T47D (cell line): ENCODE measurements at regions not wholly inside any gene's neighbourhood (a gene's known extent, or its start where the extent isn't known, plus 50 kb on each side); places are given as distances from the start of the nearest gene placed in this dataset.
"Not testable (repeated sequence)": the region's sequence is repeated elsewhere in the genome, so short reads cannot be mapped to it uniquely, and the experiment has no call there.

Experiments
- DNase-seq, 2 experiments: peaks; one replicate each; pipeline versions ENCODE4 v3.0.0 to v3.0.0-alpha.2; 2011 to 2012; ENCODE audit warnings: low read depth in 1 of 2, low spot score in 1 of 2
- JUND ChIP-seq: IDR thresholded peaks from 2 replicates; pipeline ENCODE4 v1.6.1; 2012; ENCODE audit warnings: low read depth
- in situ Hi-C: cut with HindIII; loops from 2 replicates; pipeline ENCODE4 v1.10.0; 2016; ENCODE audit warnings: low sequenced_read_pairs, low pct_unique_long_range_greater_than_20kb

DNA sequence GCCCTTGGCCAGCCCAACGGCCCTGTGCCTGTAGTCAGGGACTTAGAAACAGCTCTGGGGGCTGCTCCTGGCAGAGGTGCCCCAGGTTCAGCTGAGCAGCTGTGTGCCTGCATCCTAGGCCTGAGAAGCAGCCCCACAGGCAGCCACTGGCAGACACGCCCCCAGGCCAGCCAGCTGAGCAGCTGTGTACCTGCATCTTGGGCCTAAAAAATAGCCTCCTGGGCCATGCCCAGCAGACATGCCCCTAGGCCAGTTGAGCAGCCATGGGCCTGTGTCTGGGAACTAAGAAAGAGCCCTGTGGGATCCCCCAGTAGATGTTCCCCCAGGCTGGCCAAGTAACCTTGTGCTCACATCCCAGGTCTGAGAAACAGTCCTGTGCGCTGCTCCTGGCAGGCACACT lies 64.0 kb downstream of the TBR1 start:
- in situ Hi-C loops = no loop called here
- no peak for TF ChIP-seq JUND

DNA sequence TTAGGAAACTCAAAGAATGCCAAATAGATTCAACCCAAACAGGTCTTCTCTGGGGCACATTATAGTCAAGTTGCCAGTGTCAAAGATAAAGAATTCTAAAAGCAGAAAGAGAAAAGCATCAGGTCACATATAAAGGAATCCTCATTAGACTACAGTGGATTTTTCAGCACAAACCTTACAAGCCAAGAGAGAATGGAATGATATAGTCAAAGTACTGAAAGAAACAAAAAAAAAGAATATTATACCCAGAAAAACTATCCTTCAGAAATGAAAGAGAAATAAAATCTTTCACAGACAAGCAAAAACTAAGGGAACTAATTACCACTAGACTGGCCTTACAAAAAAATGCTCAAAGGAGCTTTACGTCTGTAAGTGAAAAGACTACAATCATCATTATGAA lies 65.5 kb downstream of the TBR1 start:
- no peak for TF ChIP-seq JUND
- in situ Hi-C loops = no loop called here
- DNase-seq = no peak

More for the DNA sequence above, 64.0 kb downstream of the TBR1 start:
- no peak for DNase-seq

DNA sequence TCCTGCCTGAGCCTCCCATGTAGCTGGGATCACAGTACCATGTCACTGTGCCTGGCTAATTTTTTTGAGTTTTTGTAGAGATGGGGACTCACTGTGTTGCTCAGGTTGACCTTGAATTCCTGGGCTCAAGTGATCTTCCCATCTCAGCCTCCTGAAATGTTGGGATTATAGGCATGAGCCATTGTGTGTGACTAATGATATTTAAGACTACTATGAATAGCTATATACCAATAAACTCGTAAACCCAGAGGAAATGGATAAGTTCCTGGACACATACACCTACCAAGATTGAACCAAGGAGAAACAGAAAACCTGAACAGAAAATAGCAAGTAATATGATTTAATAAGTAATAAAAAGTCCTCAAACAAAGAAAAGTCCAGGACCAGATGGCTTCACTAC lies 68.0 kb downstream of the TBR1 start:
- in situ Hi-C loops = no loop called here
- no peak for TF ChIP-seq JUND
- DNase-seq = no peak

DNA sequence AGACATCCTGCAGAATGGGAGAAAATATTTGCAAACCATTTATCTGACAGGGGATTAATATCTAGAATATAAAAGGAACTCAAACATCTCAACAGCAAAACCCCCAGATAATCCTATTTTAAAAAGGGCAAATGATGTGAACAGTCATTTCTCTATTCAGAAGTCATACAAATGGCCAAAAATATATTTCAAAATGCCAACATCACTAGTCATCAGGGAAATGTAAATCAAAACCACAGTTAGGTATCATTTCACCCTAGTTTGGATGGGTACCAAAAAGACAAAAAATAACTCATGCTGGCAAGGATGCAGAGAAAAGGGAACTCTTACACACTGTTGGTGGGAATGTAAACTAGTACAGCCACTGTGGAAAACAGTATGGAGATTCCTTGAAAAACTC lies 70.0 kb downstream of the TBR1 start:
- in situ Hi-C loops = no loop called here
- DNase-seq = no peak
- no peak for TF ChIP-seq JUND

DNA sequence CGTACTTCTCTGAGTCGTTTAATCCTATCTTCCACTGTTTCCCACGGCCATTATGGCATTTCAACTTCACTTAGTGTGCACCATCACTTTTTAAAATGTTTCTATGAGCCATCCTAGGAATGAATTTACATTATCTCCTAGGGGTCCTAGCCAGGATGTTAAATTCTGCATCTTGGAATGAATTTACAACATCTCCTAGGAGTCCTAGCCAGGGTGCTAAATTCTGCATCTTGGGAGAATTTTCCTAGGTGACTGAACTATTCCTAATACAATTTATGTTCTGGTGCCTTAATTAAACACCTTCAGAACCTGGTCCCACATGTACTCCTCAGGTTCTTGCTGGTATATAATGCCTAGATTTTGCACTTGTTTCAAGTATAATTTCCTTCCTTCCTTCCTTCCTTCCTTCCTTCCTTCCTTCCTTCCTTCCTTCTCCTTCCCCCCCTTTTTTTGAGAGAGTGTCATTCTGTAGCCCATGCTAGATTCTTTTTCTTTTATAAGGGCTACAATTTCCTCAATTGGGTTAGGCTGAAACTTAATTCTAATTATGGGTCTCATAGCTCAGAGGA lies 72.1 kb downstream of the TBR1 start:
- in situ Hi-C loops = no loop called here
- TF ChIP-seq JUND = no peak
- no peak for DNase-seq

DNA sequence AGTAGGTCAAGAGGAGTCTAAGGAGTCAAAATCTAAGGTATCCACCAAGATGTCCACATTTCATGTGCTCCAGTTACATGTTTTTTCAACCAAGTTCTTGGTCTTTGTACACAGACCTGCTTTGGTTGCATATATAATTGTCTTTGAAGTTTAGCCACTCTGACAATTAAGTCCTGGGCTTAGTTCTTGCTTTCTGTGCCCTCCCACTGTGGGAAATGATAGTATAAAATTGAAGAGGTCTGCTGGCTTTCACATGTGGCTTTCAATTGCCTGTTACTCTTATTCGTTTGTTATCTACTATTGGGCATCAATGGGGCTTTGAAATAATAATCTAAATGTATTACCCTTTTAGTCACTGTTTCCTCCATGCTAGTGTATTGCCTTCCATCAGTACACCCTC lies 72.8 kb downstream of the TBR1 start:
- in situ Hi-C loops = no loop called here
- DNase-seq = no peak
- TF ChIP-seq JUND = no peak

DNA sequence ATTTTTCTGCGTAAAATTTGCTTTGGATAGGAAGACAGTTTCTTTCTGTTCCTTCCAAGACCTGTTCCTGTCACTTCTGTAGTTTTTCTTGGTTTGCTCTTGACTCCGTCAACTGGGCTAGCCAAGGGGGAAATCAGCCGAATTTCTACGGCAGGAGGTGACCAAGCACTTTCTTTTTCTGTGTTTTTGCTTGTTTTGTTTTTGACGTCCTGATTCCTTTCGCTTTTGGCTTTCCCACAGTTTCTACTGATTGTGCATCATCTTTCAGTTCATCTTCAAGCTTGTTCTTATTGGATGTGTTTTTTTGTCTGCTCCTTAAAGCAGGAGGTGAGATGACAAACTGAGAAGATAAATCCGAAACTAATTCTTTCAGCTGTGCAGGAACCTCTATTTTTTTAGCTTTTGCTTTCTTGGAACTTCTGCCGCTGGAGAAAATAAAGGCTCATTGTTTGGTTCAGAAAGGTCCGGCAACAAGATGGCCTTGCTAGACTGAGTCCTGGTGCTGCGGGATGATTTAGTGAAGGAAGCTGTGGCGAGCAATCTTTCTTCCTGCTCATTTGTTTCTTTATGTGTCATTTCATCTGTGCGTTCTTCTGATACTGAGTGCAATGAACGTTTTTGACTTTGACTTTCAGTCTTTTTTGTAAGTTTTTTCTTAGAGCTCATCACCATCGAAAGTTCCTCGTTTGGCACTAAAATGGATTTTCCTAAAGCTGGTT lies 85.0 kb downstream of the TBR1 start:
- DNase-seq, in situ Hi-C loops: not testable (repeated sequence)

DNA sequence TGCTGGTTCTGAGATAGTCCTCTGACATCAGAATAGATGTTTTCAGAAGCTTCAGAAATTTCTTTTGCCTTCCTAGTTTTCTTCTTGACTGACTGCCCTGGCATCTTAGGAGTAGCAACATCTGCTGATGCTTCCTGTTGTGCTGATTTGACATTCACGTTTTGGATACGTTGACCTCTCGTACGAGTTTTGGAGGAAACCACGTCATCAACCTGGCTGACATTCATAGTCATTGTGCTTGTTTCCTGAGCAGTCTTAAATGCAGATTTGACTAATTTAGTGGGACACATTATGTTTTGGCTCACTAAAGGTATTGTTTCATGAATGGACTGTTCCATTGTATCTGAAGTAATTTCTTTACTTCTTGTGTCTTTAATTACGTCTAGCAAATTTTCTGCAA lies 86.2 kb downstream of the TBR1 start:
- in situ Hi-C loops, DNase-seq: not testable (repeated sequence)

DNA sequence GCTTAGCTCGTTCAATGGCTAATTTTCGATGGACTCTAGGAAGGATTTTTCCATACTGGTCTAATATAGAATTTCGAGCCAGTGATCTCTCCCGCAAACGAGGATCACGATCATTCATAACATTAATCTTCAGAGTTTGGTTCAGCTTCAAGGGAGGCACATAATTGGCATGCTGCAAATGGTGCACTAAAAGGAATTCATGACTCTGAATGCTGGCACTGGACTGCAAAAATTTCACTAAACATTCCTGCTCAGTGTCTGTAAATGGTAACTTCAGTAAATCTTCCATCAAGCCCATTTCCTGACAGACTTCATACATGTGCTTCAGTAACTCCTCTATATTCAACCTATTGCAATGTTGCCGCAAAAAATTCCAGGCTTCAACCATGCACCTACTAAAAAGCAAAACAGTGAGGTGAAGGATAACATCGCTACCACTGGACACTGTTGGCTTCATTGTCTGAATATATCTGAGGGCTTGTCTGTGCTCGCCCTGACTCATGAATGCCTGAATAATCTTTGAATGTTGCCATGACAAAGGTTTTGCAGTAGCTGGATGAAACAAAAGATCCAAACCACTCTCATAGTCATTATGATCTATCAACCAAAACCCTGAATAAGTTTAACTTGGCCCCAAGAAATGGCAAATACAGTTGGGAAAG lies 88.7 kb downstream of the TBR1 start:
- in situ Hi-C loops, DNase-seq: not testable (repeated sequence)

DNA sequence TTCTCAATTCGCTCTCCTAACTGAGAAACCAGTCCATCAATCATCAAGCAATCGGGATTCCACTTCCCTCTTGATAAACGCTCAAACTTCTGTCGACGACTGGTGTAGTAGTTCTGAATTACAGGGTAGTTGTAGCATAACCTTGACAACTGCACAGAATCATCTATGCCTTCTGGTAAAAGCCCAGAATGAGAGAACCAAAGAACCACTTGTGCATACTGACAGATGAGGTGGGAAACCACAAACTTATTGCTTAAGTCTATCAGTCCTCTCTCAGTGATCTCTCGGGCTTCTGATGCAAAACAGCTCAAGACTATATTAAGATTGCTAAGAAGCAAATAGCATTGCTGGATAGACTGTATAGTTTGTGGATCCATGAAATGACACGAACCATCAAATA lies 89.4 kb downstream of the TBR1 start:
- in situ Hi-C loops, DNase-seq: not testable (repeated sequence)

DNA sequence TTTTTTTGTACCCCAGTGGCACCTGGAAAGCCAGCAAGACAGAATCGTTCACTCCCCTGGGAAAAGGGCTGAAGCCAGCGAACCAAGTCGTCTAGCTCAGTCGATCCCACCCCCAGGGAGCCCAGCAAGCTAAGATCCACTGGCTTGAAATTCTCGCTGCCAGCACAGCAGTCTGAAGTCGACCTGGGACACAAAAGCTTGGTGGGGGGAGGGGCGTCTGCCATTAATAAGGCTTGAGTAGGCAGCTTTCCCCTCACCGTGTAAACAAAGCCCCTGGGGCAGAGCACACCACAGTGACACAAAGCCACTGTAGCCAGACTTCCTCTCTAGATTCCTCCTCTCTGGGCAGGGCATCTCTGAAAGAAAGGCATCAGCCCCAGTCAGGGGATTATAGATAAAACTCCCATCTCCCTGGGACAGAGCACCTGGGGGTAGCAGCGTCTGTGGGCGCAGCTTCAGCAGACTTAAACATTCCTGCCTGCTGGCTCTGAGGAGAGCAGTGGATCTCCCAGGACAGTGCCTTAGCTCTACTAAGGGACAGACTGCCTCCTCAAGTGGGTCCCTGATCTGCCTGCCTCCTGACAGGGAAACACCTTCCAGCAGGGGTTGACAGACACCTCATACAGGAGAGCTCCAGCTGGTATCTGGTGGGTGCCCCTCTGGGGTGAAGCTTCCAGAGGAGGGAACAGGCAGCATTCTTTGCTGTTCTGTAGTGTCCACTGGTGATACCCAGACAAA lies 97.4 kb downstream of the TBR1 start:
- DNase-seq, in situ Hi-C loops: not testable (repeated sequence)

DNA sequence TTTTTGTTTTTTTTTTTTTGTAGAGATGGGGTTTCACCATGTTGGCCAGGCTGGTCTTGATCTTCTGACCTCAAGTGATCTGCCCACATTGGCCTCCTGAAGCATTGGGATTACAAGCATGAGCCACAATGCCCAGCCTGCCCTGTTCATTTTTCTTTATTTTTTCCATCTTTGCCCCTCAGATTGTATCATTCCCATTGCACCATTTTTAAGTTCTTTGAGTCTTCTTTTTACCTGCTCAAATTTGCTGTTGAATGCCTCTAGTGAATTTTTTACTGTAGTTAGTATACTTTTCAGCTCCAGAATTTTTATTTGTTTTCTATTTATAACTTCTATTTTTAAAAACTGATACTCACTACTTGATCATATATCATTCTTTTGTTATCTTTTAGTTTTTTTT lies 101.4 kb upstream of the SLC4A10 start:
- DNase-seq = no peak
- TF ChIP-seq JUND = no peak
- in situ Hi-C loops = no loop called here

DNA sequence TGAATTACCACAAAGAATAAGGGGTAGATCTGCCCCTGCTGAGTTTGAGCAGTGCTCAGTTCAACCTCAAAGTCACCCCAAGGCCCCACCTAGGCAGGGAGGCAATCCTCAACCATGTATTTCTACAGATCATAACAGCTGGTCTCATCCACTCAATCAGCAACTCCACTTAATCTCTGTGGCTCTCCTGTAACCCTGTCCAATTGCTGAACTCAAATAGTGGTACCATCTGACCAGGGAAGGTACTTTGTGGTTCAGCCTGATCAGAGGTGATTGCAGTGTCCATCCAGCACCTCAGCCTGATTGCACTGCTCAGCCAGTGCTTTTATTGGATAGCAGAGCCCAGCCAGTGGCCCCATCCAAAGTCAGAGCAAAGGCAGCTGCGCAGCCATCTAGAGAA lies 91.0 kb upstream of the SLC4A10 start:
- TF ChIP-seq JUND = no peak
- DNase-seq = no peak
- in situ Hi-C loops = no loop called here
